T-helper 17 cell (primary cell): ENCODE measurements at regions not wholly inside any gene's neighbourhood (a gene's known extent, or its start where the extent isn't known, plus 50 kb on each side); places are given as distances from the start of the nearest gene placed in this dataset.

Source experiments
- ATAC-seq: fragments of 150-1000 bp; cut with Tn5 transposase; 2 replicates; pipeline ENCODE4 v1.10.0; 2021; ENCODE audit warnings: mild to moderate bottlenecking, moderate library complexity
- DNase-seq, 3 donors: peaks; one replicate each; pipeline versions ENCODE4 v3.0.0 to v3.0.0-alpha.2; 2020 to 2021
- H3K9me3 ChIP-seq: one replicate; pipeline ENCODE4 v1.7.0; 2013; ENCODE audit warnings: low read length, mild to moderate bottlenecking; ENCODE audit not compliant: control insufficient read depth, poor library complexity, severe bottlenecking
- H3K27ac Mint-ChIP-seq: one replicate; pipeline ENCODE4 v1.8.0; 2022; ENCODE audit warnings: mild to moderate bottlenecking, moderate library complexity, mixed read lengths
- H3K27me3 Mint-ChIP-seq: one replicate; pipeline ENCODE4 v1.8.0; 2022; ENCODE audit warnings: mixed read lengths
- H3K36me3 Mint-ChIP-seq: one replicate; pipeline ENCODE4 v1.8.0; 2022; ENCODE audit warnings: low read depth, mixed read lengths
- H3K4me1 Mint-ChIP-seq: one replicate; pipeline ENCODE4 v1.8.0; 2022; ENCODE audit warnings: mild to moderate bottlenecking, mixed read lengths
- H3K4me3 Mint-ChIP-seq: one replicate; pipeline ENCODE4 v1.8.0; 2022; ENCODE audit warnings: mild to moderate bottlenecking, moderate library complexity, mixed read lengths

- H3K4me3 Mint-ChIP-seq = no peak overlapping the region
- no peak overlapping the region for H3K27ac Mint-ChIP-seq
- H3K9me3 ChIP-seq = no peaks in the 10 kb centered on the region
- H3K36me3 Mint-ChIP-seq = no peaks in the 10 kb centered on the region
- no peaks in the 10 kb centered on the region for H3K4me1 Mint-ChIP-seq
- no peaks in the 10 kb centered on the region for H3K27me3 Mint-ChIP-seq
- DNase-seq (no peak), ATAC-seq (no peak)
Measured at GRCh38 chr4:104169437-104169836, 325.3 kb downstream of the CXXC4 start.

GRCh38 chr4:104166749-104167148 lies 327.9 kb downstream of the CXXC4 start:
- ATAC-seq (no peak), DNase-seq (no peak)
- H3K27me3 Mint-ChIP-seq = no peaks in the 10 kb centered on the region
- H3K4me3 Mint-ChIP-seq = no peak overlapping the region
- H3K9me3 ChIP-seq = no peaks in the 10 kb centered on the region
- H3K4me1 Mint-ChIP-seq = no peaks in the 10 kb centered on the region
- no peak overlapping the region for H3K27ac Mint-ChIP-seq
- no peaks in the 10 kb centered on the region for H3K36me3 Mint-ChIP-seq

- no peak overlapping the region for H3K4me3 Mint-ChIP-seq
- ATAC-seq = no peak
- no peaks in the 10 kb centered on the region for H3K4me1 Mint-ChIP-seq
- no peaks in the 10 kb centered on the region for H3K36me3 Mint-ChIP-seq
- H3K27ac Mint-ChIP-seq = no peak overlapping the region
- DNase-seq = no peak
- no peaks in the 10 kb centered on the region for H3K9me3 ChIP-seq
- no peaks in the 10 kb centered on the region for H3K27me3 Mint-ChIP-seq
Measured at GRCh38 chr4:104163820-104164219, 330.9 kb downstream of the CXXC4 start.

GRCh38 chr4:104146048-104146447 lies 348.6 kb downstream of the CXXC4 start:
- Mint-ChIP-seq H3K27ac (no peak overlapping the region), H3K4me3 (no peak overlapping the region), H3K36me3 (no peaks in the 10 kb centered on the region), H3K27me3 (no peaks in the 10 kb centered on the region), H3K4me1 (peaks cover 2% of the 10 kb centered on the region)
- DNase-seq = no peak
- no peaks in the 10 kb centered on the region for H3K9me3 ChIP-seq
- no peak for ATAC-seq

- no peak for ATAC-seq
- Mint-ChIP-seq H3K27me3 (no peaks in the 10 kb centered on the region), H3K27ac (no peak overlapping the region), H3K4me1 (peaks cover 2% of the 10 kb centered on the region), H3K4me3 (no peak overlapping the region), H3K36me3 (no peaks in the 10 kb centered on the region)
- no peak for DNase-seq
- no peaks in the 10 kb centered on the region for H3K9me3 ChIP-seq
Measured at GRCh38 chr4:104138116-104138515, 356.6 kb downstream of the CXXC4 start.

GRCh38 chr4:104129243-104129642 lies 365.5 kb downstream of the CXXC4 start:
- H3K4me1 Mint-ChIP-seq = no peaks in the 10 kb centered on the region
- no peaks in the 10 kb centered on the region for H3K36me3 Mint-ChIP-seq
- no peak for DNase-seq
- no peaks in the 10 kb centered on the region for H3K27me3 Mint-ChIP-seq
- no peak overlapping the region for H3K27ac Mint-ChIP-seq
- ATAC-seq = no peak
- no peaks in the 10 kb centered on the region for H3K9me3 ChIP-seq
- H3K4me3 Mint-ChIP-seq = no peak overlapping the region

GRCh38 chr4:104128850-104129213 lies 365.9 kb downstream of the CXXC4 start:
- H3K9me3 ChIP-seq = no peaks in the 10 kb centered on the region
- ATAC-seq (no peak), DNase-seq (no peak)
- H3K36me3 Mint-ChIP-seq = no peaks in the 10 kb centered on the region
- no peak overlapping the region for H3K4me3 Mint-ChIP-seq
- H3K4me1 Mint-ChIP-seq = no peaks in the 10 kb centered on the region
- H3K27ac Mint-ChIP-seq = no peak overlapping the region
- no peaks in the 10 kb centered on the region for H3K27me3 Mint-ChIP-seq

- no peaks in the 10 kb centered on the region for H3K27me3 Mint-ChIP-seq
- ATAC-seq = no peak
Measured at GRCh38 chr4:104128031-104128849, 366.5 kb downstream of the CXXC4 start.

GRCh38 chr4:104123021-104123420 lies 371.7 kb downstream of the CXXC4 start:
- ATAC-seq = no peak
- no peaks in the 10 kb centered on the region for H3K36me3 Mint-ChIP-seq

More at GRCh38 chr4:104128031-104128849, 366.5 kb downstream of the CXXC4 start:
- H3K36me3 Mint-ChIP-seq = no peaks in the 10 kb centered on the region
- DNase-seq = no peak
- H3K4me3 Mint-ChIP-seq = no peak overlapping the region
- H3K27ac Mint-ChIP-seq = no peak overlapping the region
- no peaks in the 10 kb centered on the region for H3K9me3 ChIP-seq
- no peaks in the 10 kb centered on the region for H3K4me1 Mint-ChIP-seq

GRCh38 chr4:104117776-104118175 lies 376.9 kb downstream of the CXXC4 start:
- Mint-ChIP-seq H3K27ac (no peak overlapping the region), H3K36me3 (no peaks in the 10 kb centered on the region), H3K27me3 (no peaks in the 10 kb centered on the region), H3K4me3 (no peak overlapping the region), H3K4me1 (no peaks in the 10 kb centered on the region)
- ATAC-seq = no peak
- DNase-seq = no peak
- no peaks in the 10 kb centered on the region for H3K9me3 ChIP-seq

More at GRCh38 chr4:104123021-104123420, 371.7 kb downstream of the CXXC4 start:
- H3K9me3 ChIP-seq = no peaks in the 10 kb centered on the region
- H3K27me3 Mint-ChIP-seq = no peaks in the 10 kb centered on the region
- H3K4me1 Mint-ChIP-seq = no peaks in the 10 kb centered on the region
- H3K27ac Mint-ChIP-seq = no peak overlapping the region
- DNase-seq = no peak
- no peak overlapping the region for H3K4me3 Mint-ChIP-seq

- DNase-seq (no peak), ATAC-seq (no peak)
- Mint-ChIP-seq H3K27me3 (no peaks in the 10 kb centered on the region), H3K4me3 (no peak overlapping the region), H3K4me1 (no peaks in the 10 kb centered on the region), H3K36me3 (no peaks in the 10 kb centered on the region), H3K27ac (no peak overlapping the region)
- H3K9me3 ChIP-seq = no peaks in the 10 kb centered on the region
Measured at GRCh38 chr4:104113850-104114249, 380.8 kb downstream of the CXXC4 start.

GRCh38 chr4:104099141-104099540 lies 379.4 kb upstream of the TACR3 start:
- H3K4me1 Mint-ChIP-seq = no peaks in the 10 kb centered on the region
- DNase-seq (no peak), ATAC-seq (no peak)
- no peaks in the 10 kb centered on the region for H3K9me3 ChIP-seq
- no peaks in the 10 kb centered on the region for H3K27me3 Mint-ChIP-seq
- no peak overlapping the region for H3K27ac Mint-ChIP-seq
- H3K36me3 Mint-ChIP-seq = no peaks in the 10 kb centered on the region
- H3K4me3 Mint-ChIP-seq = no peak overlapping the region

- H3K36me3 Mint-ChIP-seq = no peaks in the 10 kb centered on the region
- H3K27ac Mint-ChIP-seq = no peak overlapping the region
- H3K4me3 Mint-ChIP-seq = no peak overlapping the region
- ATAC-seq = no peak
- no peaks in the 10 kb centered on the region for H3K27me3 Mint-ChIP-seq
- DNase-seq = no peak
- no peaks in the 10 kb centered on the region for H3K9me3 ChIP-seq
- no peaks in the 10 kb centered on the region for H3K4me1 Mint-ChIP-seq
Measured at GRCh38 chr4:104093247-104093646, 373.5 kb upstream of the TACR3 start.

- H3K27ac Mint-ChIP-seq = no peak overlapping the region
- no peak overlapping the region for H3K4me3 Mint-ChIP-seq
- ATAC-seq (no peak), DNase-seq (no peak)
- H3K27me3 Mint-ChIP-seq = no peaks in the 10 kb centered on the region
- no peaks in the 10 kb centered on the region for H3K9me3 ChIP-seq
- H3K4me1 Mint-ChIP-seq = no peaks in the 10 kb centered on the region
- H3K36me3 Mint-ChIP-seq = no peaks in the 10 kb centered on the region
Measured at GRCh38 chr4:104073229-104073628, 353.4 kb upstream of the TACR3 start.
